ENCODE measurements at regions not wholly inside any gene's neighbourhood (a gene's known extent, or its start where the extent isn't known, plus 50 kb on each side); places are given as distances from the start of the nearest gene placed in this dataset.

DNA sequence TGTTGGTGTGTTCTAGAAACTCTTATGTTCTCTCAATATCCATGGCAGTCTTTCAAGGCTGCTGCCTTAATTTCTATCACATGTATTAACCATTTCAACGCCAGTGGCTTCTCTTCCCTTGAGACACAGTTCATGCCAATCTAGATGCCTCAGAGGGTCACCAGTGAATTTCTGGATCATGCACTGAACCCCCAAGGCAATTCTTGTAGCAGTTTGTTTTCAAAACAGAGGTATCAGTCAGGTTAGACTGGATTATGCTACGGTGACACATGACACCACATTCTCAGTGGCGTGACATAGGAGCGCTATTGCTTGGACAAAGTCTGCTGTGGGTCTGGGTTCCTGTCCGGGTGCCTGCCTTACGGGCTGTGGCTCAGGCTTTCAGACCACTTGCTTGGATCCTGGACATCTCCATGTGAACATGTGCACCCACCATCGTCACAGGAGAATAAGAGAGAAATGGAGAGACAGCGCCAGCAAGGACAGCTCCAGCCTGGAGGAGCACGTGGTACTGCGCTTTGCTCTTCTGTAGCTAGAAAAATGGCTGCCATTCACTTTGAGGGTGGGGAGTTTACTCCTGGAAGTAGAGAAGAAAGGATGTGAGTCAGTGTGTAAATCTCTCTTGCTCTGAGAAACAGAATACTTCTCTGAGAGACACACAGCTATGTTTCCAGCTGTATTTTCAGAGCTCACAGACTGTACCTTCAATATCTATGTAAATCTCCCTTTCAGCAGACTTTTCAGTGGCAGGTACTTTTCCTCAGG is 329.3 kb upstream of the ADCY2 start:
- H3K27ac ChIP-seq (ENCODE audit: low read depth, low read length): no peak overlapping the region
- no peaks in the 10 kb centered on the region for H3K4me1 ChIP-seq (ENCODE audit: control insufficient read depth in 3 of 3, insufficient read depth in 3 of 3, low read length in 3 of 3)
- H3K9me3 ChIP-seq (ENCODE audit: control insufficient read depth in 3 of 3, low read length in 3 of 3): peaks cover 0 to 2% (median 0%) of the 10 kb centered on the region in 3 donors
- H3K36me3 ChIP-seq (ENCODE audit: control insufficient read depth in 3 of 3, insufficient read depth in 3 of 3, low read length in 3 of 3): no peaks in the 10 kb centered on the region
- no peak overlapping the region for H3K4me3 ChIP-seq (ENCODE audit: low read length in 3 of 3)
- no peak overlapping the region for H3K9ac ChIP-seq (ENCODE audit: low read depth in 1 of 3, low read length in 3 of 3)
- no peaks in the 10 kb centered on the region for H3K27me3 ChIP-seq (ENCODE audit: control insufficient read depth in 3 of 3, insufficient read depth in 3 of 3, low read length in 3 of 3)

DNA sequence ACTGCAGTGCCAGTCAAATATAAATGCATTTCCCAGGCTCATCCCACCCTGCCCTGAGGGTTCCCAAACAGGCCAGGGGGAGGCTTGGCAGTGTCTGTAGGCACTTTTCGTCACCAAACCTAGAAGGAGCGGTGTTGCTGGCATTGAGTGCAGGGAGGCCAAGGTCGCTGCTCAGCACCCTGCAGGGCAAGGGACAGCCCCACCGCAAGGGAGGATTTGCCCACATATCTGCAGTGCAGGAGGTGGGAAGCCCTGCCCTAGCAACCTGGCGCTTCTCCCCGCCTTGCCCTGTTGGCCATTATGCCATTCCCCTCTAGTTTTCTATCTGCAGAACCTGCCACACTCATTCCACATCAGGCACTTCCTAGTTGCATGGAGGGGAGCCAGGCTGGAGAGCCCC is 327.8 kb upstream of the ADCY2 start:
- H3K27me3 ChIP-seq (ENCODE audit: control insufficient read depth in 3 of 3, insufficient read depth in 3 of 3, low read length in 3 of 3): no peaks in the 10 kb centered on the region
- no peaks in the 10 kb centered on the region for H3K4me1 ChIP-seq (ENCODE audit: control insufficient read depth in 3 of 3, insufficient read depth in 3 of 3, low read length in 3 of 3)
- no peak overlapping the region for H3K4me3 ChIP-seq (ENCODE audit: low read length in 3 of 3)
- no peak overlapping the region for H3K9ac ChIP-seq (ENCODE audit: low read depth in 1 of 3, low read length in 3 of 3)
- no peaks in the 10 kb centered on the region for H3K36me3 ChIP-seq (ENCODE audit: control insufficient read depth in 3 of 3, insufficient read depth in 3 of 3, low read length in 3 of 3)
- no peak overlapping the region for H3K27ac ChIP-seq (ENCODE audit: low read depth, low read length)
- H3K9me3 ChIP-seq (ENCODE audit: control insufficient read depth in 3 of 3, low read length in 3 of 3): peaks cover 0 to 2% (median 0%) of the 10 kb centered on the region in 3 donors

DNA sequence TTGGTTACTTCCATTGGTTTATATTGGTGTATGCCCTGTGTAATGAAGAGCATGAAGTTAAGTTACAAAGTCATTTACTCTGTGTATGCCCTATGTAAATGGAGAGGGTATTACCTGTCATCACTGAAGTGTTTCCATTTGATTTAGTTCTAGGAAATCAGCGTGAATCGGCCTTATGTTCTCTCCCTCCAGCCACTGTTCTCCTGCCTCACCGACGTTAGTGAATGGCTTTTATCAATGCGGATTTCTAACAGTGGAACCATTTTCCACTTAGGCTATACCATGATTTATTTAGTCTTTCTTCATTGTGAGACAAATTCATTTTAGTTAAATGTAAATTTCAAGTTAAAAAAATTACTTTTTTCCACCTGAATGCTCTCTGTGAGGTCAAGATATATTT is 327.0 kb upstream of the ADCY2 start:
- H3K27ac ChIP-seq (ENCODE audit: low read depth, low read length): no peak overlapping the region
- no peaks in the 10 kb centered on the region for H3K36me3 ChIP-seq (ENCODE audit: control insufficient read depth in 3 of 3, insufficient read depth in 3 of 3, low read length in 3 of 3)
- H3K9ac ChIP-seq (ENCODE audit: low read depth in 1 of 3, low read length in 3 of 3): no peak overlapping the region
- H3K4me1 ChIP-seq (ENCODE audit: control insufficient read depth in 3 of 3, insufficient read depth in 3 of 3, low read length in 3 of 3): no peaks in the 10 kb centered on the region
- H3K4me3 ChIP-seq (ENCODE audit: low read length in 3 of 3): no peak overlapping the region
- no peaks in the 10 kb centered on the region for H3K27me3 ChIP-seq (ENCODE audit: control insufficient read depth in 3 of 3, insufficient read depth in 3 of 3, low read length in 3 of 3)
- H3K9me3 ChIP-seq (ENCODE audit: control insufficient read depth in 3 of 3, low read length in 3 of 3): peaks cover 0 to 2% (median 0%) of the 10 kb centered on the region in 3 donors

DNA sequence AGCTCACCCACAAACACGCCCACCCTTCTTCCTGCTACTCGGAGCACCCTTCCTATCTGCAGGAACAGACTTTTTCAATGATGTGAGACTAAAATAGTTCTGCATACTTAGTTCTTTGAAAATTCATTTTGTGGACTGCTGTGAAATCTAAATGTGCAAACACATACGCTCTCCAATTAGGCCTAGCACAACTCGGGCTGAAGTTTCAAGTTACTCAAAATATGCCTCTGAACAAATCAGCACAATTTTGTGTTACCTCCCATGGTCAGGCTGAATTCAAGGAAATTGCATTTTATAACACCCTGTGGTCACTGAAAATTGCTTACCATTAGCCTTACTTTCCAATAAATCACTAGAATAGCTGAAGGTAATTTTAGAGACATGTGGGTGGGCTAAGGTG is 323.8 kb upstream of the ADCY2 start:
- Histone ChIP-seq H3K4me3 (ENCODE audit: low read length in 3 of 3) (no peak overlapping the region), H3K9me3 (ENCODE audit: control insufficient read depth in 3 of 3, low read length in 3 of 3) (peaks cover 0 to 2% (median 0%) of the 10 kb centered on the region in 3 donors), H3K27ac (ENCODE audit: low read depth, low read length) (no peak overlapping the region), H3K27me3 (ENCODE audit: control insufficient read depth in 3 of 3, insufficient read depth in 3 of 3, low read length in 3 of 3) (no peaks in the 10 kb centered on the region), H3K9ac (ENCODE audit: low read depth in 1 of 3, low read length in 3 of 3) (no peak overlapping the region), H3K4me1 (ENCODE audit: control insufficient read depth in 3 of 3, insufficient read depth in 3 of 3, low read length in 3 of 3) (no peaks in the 10 kb centered on the region), H3K36me3 (ENCODE audit: control insufficient read depth in 3 of 3, insufficient read depth in 3 of 3, low read length in 3 of 3) (no peaks in the 10 kb centered on the region)

DNA sequence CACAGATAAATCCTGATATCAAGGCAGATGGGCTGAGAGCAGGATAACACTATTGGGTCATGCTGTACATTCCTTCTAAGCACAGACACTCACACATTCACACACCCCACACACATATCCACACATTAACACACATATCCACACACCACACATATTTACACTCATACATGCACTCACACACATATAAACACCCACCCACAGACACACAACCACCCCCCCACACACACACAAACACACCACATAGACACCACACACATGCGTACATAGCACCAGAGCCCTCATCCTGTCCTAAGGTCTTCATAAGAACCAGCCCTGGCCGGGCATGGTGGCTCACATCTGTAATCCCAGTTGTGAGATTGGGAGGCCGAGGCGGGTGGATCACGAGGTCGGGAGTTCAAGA is 322.3 kb upstream of the ADCY2 start:
- H3K27me3 ChIP-seq (ENCODE audit: control insufficient read depth in 3 of 3, insufficient read depth in 3 of 3, low read length in 3 of 3): peaks cover 0 to 3% (median 0%) of the 10 kb centered on the region in 3 donors
- H3K9ac ChIP-seq (ENCODE audit: low read depth in 1 of 3, low read length in 3 of 3): no peak overlapping the region
- no peak overlapping the region for H3K27ac ChIP-seq (ENCODE audit: low read depth, low read length)

DNA sequence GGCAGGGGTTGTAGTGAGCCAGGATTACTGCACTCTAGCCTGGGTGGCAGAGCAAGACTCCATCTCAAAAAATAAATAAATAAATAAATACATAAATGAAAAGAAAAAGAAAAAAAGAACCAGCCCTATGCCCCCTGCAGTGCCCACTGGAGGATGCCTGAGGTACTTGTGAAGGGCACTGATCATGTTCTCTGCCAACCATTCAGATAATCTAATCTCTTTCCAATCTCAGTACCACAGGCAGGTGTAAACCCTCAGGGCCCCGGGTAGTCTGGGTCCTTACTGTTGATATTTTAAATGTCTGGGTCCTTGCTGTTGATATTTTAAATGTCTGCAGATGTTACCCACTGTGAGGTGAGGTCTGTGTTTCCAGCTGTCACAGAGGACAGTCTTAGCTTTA is 321.8 kb upstream of the ADCY2 start:
- Histone ChIP-seq H3K27ac (ENCODE audit: low read depth, low read length) (no peak overlapping the region), H3K9ac (ENCODE audit: low read depth in 1 of 3, low read length in 3 of 3) (no peak overlapping the region), H3K9me3 (ENCODE audit: control insufficient read depth in 3 of 3, low read length in 3 of 3) (no peaks in the 10 kb centered on the region), H3K4me3 (ENCODE audit: low read length in 3 of 3) (no peak overlapping the region), H3K27me3 (ENCODE audit: control insufficient read depth in 3 of 3, insufficient read depth in 3 of 3, low read length in 3 of 3) (peaks cover 0 to 3% (median 0%) of the 10 kb centered on the region in 3 donors), H3K36me3 (ENCODE audit: control insufficient read depth in 3 of 3, insufficient read depth in 3 of 3, low read length in 3 of 3) (no peaks in the 10 kb centered on the region), H3K4me1 (ENCODE audit: control insufficient read depth in 3 of 3, insufficient read depth in 3 of 3, low read length in 3 of 3) (no peaks in the 10 kb centered on the region)

More for the DNA sequence above, 322.3 kb upstream of the ADCY2 start:
- Histone ChIP-seq H3K4me1 (ENCODE audit: control insufficient read depth in 3 of 3, insufficient read depth in 3 of 3, low read length in 3 of 3) (no peaks in the 10 kb centered on the region), H3K36me3 (ENCODE audit: control insufficient read depth in 3 of 3, insufficient read depth in 3 of 3, low read length in 3 of 3) (no peaks in the 10 kb centered on the region), H3K4me3 (ENCODE audit: low read length in 3 of 3) (no peak overlapping the region), H3K9me3 (ENCODE audit: control insufficient read depth in 3 of 3, low read length in 3 of 3) (no peaks in the 10 kb centered on the region)

DNA sequence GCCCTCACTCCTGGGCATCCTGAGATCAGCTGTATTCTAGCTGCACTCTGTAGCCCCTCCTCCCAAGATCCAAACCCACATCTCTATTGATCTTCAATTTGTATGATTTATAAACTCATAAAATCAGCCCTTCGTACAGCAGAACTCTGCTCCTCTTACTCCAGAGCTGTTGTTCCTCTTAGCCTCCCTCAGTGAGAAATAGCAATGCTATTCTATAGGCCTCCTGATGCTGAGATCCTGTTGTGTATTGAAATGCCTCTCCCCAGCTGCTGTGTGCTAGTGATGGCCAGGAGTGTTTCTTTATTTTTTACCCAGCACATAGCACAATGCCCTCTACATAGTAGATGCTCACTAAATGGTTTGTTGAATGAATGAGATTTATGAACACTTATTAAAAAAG is 320.5 kb upstream of the ADCY2 start:
- no peak overlapping the region for H3K27ac ChIP-seq (ENCODE audit: low read depth, low read length)
- no peak overlapping the region for H3K9ac ChIP-seq (ENCODE audit: low read depth in 1 of 3, low read length in 3 of 3)
- no peaks in the 10 kb centered on the region for H3K36me3 ChIP-seq (ENCODE audit: control insufficient read depth in 3 of 3, insufficient read depth in 3 of 3, low read length in 3 of 3)
- no peaks in the 10 kb centered on the region for H3K9me3 ChIP-seq (ENCODE audit: control insufficient read depth in 3 of 3, low read length in 3 of 3)
- no peak overlapping the region for H3K4me3 ChIP-seq (ENCODE audit: low read length in 3 of 3)
- H3K4me1 ChIP-seq (ENCODE audit: control insufficient read depth in 3 of 3, insufficient read depth in 3 of 3, low read length in 3 of 3): no peaks in the 10 kb centered on the region
- H3K27me3 ChIP-seq (ENCODE audit: control insufficient read depth in 3 of 3, insufficient read depth in 3 of 3, low read length in 3 of 3): peaks cover 0 to 4% (median 0%) of the 10 kb centered on the region in 3 donors

DNA sequence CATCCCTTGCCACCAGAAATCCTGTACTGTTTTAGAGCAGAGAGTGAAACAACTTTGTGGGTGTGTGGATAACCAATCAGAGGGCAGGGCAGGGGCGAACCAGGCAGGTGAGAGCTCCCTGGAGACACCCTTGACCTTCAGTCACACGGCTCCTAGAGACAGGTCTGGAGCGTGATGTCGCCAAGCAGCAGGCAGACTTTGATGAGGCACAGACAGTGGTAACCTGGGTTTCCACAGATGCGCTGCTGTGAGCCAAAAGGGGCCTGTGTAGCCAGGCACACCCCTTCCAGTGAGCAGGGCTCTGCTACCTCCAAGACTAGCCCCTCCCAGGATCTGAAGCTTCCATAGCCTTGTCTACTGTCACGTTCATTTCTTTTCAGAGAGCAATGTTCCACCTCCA is 317.8 kb upstream of the ADCY2 start:
- Histone ChIP-seq H3K4me1 (ENCODE audit: control insufficient read depth in 3 of 3, insufficient read depth in 3 of 3, low read length in 3 of 3) (no peaks in the 10 kb centered on the region), H3K9me3 (ENCODE audit: control insufficient read depth in 3 of 3, low read length in 3 of 3) (no peaks in the 10 kb centered on the region), H3K9ac (ENCODE audit: low read depth in 1 of 3, low read length in 3 of 3) (no peak overlapping the region), H3K36me3 (ENCODE audit: control insufficient read depth in 3 of 3, insufficient read depth in 3 of 3, low read length in 3 of 3) (no peaks in the 10 kb centered on the region), H3K27ac (ENCODE audit: low read depth, low read length) (no peak overlapping the region), H3K27me3 (ENCODE audit: control insufficient read depth in 3 of 3, insufficient read depth in 3 of 3, low read length in 3 of 3) (peaks cover 0 to 6% (median 4%) of the 10 kb centered on the region in 3 donors), H3K4me3 (ENCODE audit: low read length in 3 of 3) (no peak overlapping the region)

DNA sequence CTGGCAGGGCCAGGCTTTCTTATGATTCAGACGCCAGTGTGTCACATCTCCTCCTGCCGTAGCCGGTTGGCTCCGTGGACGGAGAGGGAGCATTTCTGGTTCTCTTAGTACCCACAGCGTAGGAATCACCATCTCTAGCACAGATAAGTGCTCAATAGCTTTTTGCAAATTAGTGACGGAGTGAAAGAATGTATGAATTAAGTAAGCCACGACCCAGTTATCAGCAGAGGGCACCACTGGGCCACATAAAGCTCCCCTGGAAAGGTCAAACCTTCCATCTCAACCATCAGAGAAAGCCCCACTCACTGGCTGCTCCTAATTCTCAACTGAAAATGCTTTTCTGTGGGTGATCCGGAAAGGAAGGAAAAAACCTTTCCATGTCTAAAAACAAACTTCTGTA is 317.0 kb upstream of the ADCY2 start:
- H3K27ac ChIP-seq (ENCODE audit: low read depth, low read length): no peak overlapping the region
- H3K4me3 ChIP-seq (ENCODE audit: low read length in 3 of 3): no peak overlapping the region
- H3K4me1 ChIP-seq (ENCODE audit: control insufficient read depth in 3 of 3, insufficient read depth in 3 of 3, low read length in 3 of 3): no peaks in the 10 kb centered on the region
- H3K9me3 ChIP-seq (ENCODE audit: control insufficient read depth in 3 of 3, low read length in 3 of 3): no peaks in the 10 kb centered on the region
- H3K27me3 ChIP-seq (ENCODE audit: control insufficient read depth in 3 of 3, insufficient read depth in 3 of 3, low read length in 3 of 3): peaks cover 0 to 6% (median 4%) of the 10 kb centered on the region in 3 donors
- no peak overlapping the region for H3K9ac ChIP-seq (ENCODE audit: low read depth in 1 of 3, low read length in 3 of 3)
- H3K36me3 ChIP-seq (ENCODE audit: control insufficient read depth in 3 of 3, insufficient read depth in 3 of 3, low read length in 3 of 3): no peaks in the 10 kb centered on the region

DNA sequence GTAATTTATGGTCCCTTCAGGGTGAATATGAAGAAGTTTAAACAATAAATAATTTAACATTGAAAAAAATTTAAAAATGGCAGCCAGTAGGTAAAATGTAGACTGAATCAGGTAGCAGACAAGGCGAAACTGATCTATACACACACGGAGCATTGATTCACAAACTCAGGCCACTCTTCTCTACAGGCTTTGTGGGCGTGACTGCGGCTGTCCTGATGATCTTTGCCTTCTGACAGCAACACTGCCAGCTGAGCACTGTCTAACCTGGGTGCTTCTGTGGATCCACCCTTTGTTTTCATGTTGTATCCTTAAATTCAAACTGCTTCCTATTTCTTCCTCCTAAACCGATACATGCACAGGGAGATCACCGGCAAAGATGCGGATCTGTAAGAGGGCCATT is 315.4 kb upstream of the ADCY2 start:
- Histone ChIP-seq H3K36me3 (ENCODE audit: control insufficient read depth in 3 of 3, insufficient read depth in 3 of 3, low read length in 3 of 3) (no peaks in the 10 kb centered on the region), H3K4me3 (ENCODE audit: low read length in 3 of 3) (no peak overlapping the region), H3K4me1 (ENCODE audit: control insufficient read depth in 3 of 3, insufficient read depth in 3 of 3, low read length in 3 of 3) (no peaks in the 10 kb centered on the region), H3K27ac (ENCODE audit: low read depth, low read length) (no peak overlapping the region), H3K27me3 (ENCODE audit: control insufficient read depth in 3 of 3, insufficient read depth in 3 of 3, low read length in 3 of 3) (peaks cover 0 to 9% (median 4%) of the 10 kb centered on the region in 3 donors), H3K9ac (ENCODE audit: low read depth in 1 of 3, low read length in 3 of 3) (no peak overlapping the region), H3K9me3 (ENCODE audit: control insufficient read depth in 3 of 3, low read length in 3 of 3) (peaks cover 0 to 3% (median 0%) of the 10 kb centered on the region in 3 donors)

All from skeletal muscle tissue (tissue), 3 donors.